GM18517 (cell line): ENCODE measurements at regions not wholly inside any gene's neighbourhood (a gene's known extent, or its start where the extent isn't known, plus 50 kb on each side); places are given as distances from the start of the nearest gene placed in this dataset.
"Not testable (repeated sequence)": the region's sequence is repeated elsewhere in the genome, so short reads cannot be mapped to it uniquely, and the experiment has no call there.

Experiments
- ATAC-seq: cut with Tn5 transposase; IDR thresholded peaks from one replicate; pipeline ENCODE4 v1.9.1; 2021; ENCODE audit warnings: mild to moderate bottlenecking, moderate library complexity; ENCODE audit not compliant: unreplicated experiment

DNA sequence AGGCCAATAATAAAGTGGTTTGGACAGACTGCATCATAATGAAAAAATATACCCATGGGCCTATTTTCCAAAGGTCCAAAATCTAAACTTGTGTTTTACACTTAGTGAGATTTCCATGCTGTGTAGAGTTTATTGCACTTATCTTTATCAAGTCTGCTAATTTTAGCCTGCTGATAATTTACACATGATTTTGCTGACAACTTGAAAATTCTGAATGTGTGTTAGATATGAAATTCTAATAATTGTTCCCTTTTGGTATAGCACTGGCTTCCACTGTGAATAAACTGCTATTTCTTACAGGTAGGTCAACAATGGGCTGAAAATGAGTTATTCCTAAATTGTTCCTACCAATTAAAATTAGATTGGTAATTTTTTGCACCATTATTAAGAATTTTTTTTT is 589.1 kb upstream of the ANO3 start:
- no peak for ATAC-seq

DNA sequence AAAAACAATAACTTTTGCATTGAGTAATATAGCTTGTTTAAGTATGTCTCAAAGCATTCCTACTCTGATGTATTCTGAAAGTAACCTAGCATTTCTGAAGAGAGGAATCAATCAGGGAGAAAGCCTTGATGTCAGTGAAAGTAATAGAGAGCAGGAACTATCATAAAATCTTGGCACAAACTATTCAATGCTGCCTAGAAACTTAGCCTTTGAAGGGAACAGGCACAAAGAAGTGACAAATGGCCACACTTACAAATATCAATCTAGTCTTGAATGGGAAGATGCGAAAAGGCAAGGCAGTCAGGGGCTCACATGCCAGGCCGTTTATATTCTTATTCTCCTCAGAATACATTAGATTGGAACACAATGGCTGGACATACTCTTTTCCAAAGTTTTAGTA is 576.5 kb upstream of the ANO3 start:
- no peak for ATAC-seq

DNA sequence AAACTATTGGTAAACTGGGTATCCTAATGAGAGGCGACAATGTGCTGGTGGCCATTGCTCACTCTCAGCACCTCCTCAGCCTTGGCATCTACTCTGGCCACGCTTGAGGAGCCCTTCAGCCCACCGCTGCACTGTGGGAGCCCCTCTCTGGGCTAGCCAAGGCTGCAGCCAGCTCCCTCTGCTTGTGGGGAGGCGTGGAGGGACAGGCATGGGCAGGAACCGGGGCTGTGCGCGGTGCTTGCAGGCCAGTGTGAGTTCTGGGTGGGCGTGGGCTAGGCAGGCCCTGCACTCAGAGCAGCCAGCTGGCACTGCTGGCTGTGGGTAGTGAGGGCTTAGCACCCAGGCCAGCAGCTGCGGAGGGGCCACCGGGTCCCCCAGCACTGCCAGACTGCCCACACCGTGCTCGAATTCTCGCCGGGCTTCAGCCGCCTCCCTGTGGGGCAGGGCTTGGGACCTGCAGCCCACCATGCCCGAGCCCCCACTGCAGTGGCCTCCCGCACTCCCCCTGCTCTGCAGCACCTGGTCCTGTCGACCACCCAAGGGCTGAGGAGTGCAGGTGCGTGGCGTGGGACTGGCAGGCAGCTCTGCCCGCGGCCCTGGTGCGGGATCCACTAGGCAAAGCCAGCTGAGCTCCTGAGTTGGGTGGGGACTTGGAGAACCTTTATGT is 575.9 kb upstream of the ANO3 start:
- ATAC-seq, result no peak

DNA sequence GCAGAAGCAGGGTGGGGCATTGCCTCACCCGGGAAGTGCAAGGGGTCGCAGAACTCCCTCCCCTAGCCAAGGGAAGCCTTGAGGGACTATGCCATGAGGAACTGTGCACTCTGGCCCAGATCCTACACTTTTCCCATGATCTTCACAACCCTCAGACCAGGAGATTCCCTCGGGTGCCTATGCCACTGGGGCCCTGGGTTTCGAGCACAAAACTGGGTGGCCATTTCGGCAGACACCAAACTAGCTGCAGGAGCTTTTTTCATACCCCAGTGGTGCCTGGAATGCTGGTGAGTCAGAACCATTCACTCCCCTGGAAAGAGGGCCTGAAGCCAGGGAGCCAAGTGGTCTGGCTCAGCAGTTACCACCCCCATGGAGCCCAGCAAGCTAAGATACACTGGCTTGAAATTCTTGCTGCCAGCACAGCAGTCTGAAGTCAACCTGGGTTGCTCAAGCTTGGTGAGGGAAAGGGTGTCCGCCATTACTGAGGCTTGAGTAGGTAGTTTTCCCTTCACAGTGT is 573.7 kb upstream of the ANO3 start:
- no peak for ATAC-seq

DNA sequence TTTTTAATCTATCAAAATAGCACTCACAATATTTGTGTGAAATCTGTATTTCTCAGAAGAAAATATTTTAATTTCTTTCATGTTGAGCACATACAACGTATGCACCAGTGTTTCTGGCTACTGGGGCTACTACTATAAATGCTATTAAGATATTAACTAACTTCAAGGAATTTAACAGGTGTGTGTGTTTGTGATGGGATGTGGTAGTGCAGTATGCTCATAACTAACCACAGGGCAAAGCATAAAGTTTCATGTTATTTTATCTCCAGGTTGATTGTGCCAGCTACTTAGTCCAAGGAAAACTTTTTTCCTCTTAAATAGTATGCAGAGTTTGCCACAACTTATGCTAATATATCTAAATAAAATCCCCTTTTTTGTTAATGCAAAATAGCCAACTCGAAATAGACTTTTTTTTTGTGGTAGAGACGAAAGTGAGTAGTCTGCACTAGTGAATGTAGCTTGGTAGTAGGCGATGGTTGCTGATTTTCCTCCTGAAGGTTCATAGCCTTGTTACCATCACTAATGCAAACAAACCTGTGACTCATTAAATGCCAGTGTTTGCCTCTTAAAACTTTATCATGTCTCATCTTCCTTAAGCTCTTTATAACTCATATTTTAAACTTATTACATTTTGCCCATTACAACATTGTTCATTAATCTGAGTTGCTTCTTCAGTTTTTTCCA is 565.5 kb upstream of the ANO3 start:
- ATAC-seq, result no peak

DNA sequence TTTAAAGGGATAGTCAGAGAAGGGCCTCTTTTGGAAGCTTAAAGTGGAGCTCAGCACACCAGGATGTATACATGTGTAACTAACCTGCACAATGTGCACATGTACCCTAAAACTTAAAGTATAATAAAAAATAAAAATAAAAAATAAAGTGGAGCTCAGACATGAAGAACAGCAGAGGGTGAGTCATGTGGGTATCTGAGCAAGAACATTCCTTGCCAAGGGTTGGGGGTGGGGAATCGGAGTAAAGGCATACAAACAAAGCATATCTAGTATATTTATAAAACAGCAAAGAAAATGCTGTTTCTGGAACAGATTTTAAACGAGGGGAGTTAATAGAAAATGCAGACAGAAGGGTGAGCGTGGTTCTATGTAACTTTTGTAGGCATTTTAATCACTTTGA is 562.6 kb upstream of the ANO3 start:
- ATAC-seq, result no peak

DNA sequence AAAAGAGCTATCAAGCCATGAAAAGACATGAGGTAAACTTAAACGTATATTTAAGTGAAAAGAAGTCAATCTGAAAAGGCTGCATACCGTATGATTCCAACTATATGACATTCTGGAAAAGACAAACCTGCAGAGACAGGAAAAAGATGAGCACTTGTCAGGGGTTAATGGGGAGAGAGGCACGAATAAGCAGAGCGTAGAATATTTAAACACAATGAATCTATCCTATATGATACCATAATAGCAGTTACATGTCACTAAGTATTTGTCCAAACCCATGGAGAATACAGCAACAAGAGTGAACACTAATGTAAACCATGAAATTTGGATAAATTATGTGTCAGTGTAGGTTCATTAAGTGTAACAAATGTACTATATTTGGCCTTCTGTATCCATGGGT is 560.3 kb upstream of the ANO3 start:
- no peak for ATAC-seq

DNA sequence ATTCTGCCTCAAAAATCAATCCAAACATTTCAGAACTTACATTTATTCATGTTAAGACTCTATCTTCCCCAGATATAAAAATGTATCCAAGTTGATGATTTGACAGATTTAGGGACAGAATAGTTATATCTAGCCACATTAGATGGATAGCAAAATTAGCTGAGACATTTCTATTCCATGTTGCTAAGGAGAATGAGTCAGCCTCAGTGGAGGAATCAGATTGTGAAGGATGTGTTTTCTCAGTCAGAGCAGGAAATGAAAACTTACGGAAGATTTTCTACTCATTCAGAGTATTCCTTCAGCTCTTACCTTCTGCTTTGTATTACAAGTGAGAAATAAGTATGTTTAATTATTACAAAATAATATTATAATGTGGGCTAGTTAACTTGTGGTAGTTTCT is 556.3 kb upstream of the ANO3 start:
- no peak for ATAC-seq

DNA sequence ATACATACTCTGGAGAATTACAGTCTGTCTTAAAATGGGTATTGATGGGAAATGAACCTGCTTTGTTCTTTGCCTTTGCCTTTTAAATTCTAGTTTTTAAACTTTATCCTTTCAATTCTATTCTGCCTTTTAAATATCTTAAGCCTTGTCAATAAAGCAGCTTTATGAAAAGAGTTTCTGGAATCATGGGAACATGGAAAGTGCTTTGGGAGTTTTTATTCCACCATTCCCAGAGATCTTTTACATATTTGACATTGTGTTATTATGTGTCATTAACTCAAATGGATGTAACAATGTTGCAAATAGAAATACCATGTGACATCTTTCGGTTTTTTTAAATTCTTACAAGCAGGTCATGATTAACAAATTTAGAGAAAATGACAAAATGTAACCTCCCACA is 555.7 kb upstream of the ANO3 start:
- no peak for ATAC-seq

DNA sequence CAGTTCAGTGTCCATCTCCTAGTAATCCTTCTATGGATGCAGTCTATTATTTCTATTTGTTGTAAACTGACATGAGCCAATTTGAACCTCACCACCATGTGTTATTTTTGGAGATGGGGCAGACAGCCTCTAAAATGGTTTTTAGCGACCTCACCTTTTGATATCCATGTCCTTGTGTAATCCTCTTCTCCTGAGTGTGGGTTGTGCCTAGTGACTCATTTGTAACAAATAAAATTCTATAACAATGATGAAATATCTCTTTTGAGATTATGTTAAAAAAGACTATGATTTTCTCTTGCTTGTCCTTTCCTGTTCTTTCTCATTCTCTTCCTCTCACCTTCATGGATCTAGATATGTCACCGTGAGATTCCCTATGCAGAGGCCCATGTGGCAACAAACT is 554.6 kb upstream of the ANO3 start:
- ATAC-seq, result no peak

DNA sequence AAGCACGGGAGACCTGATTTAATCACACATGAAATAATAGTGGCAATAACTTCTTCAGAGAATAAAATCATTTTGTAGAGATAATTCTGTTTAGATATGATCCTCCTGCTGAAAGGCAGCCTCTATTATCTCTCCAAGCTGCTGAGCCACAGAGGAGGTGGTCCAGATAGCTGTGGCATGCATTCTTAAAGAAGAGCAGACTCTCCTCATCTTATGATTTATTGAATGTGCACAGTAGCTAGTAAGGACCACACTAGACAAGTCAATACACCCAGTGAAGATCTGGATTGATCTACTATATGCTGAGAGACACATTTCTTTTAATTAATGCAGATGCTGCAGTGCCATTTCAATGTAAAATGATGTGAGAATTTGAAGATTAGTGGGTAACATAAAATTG is 552.9 kb upstream of the ANO3 start:
- no peak for ATAC-seq

DNA sequence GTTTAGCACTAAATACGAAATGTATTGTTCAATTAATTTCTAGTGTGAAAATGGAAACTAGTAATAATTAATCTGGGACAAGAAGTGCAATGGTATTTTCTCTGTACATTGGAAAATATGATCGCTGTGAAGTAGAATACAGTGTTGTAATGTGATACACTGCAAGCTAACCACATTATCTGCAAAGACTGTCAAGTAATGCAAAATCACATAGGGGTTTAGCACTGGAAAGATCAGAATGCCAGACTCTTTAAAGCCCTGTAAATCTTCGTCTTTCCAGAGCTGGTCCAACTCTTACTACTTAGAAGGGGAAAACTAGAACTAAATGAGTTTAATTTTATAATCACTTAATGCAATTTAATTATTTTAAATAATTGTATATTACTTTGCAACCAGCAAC is 544.5 kb upstream of the ANO3 start:
- no peak for ATAC-seq

DNA sequence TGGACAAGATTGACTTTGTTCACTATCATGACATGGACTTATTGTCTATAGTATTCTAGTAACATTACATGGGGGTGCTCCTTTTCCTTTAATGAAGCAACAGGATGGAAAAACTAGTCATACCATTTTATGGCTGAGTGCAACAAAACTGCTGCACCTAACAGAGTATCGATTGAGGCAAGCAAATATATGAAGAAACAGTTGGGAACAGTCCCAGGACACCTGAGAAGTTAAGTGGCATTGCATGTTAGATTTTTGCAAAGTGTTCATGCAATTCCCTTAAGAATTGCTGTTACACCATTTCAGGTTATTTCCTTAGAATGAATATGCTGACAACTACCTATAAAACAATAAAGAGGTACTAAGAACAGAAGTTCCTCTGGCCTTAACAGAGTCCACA is 541.5 kb upstream of the ANO3 start:
- ATAC-seq, result no peak

DNA sequence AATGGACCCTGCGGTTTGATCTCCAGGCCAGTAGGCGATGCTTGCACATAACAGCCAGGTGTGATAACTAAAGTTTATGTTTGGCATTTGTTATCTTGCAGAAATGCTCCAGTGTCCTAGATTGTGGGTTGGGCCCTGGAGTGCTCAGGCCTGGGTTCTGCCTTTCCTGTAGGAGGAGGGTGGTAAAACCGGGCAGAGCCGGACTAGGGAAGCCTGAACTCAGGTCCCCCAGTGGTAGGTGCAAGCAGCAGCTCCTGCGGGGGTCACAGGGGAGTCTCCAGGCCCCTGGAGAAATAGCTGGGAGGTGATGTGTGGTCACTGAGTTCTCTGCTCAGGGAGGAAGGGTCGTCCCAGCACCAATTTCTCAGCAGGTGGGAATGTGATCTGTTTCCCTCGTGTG is 538.3 kb upstream of the ANO3 start:
- ATAC-seq, result no peak

DNA sequence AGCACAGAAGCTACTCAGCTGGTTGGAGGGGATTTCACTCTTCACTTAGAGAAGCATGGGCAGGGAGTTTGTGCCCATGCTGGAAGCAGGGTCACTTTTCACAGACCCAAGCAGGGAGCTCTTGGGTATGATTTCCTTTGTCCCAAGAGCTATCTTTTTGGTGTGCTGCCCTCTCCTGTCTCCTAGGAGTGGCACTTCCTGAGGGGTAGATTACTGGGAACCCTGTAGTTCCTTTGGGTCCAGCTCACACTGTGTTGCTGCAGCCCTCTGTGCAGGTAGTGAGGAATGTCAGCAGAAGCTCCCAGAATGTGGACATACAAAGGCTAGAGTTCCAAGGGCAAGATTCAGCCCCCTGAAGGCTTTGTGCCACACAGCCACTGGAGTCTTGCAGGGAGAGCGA is 537.1 kb upstream of the ANO3 start:
- no peak for ATAC-seq

DNA sequence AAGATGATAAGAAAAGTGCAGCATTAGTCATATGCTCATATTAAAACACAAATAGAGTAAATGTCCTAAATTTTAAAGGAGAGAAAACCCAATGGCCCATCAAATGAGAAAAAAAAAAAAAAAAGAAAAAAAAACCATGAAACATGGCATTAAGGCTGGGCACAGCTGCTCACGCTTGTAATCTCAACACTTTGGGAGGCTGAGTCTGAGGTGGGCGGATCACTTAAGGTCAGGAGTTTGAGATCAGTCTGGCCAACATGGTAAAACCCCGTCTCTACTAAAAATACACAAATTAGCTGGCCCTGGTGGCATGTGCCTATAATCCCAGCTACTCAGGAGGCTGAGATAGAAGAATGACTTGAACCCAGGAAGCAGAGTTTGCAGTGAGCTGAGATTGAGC is 515.5 kb upstream of the ANO3 start:
- ATAC-seq, result no peak

DNA sequence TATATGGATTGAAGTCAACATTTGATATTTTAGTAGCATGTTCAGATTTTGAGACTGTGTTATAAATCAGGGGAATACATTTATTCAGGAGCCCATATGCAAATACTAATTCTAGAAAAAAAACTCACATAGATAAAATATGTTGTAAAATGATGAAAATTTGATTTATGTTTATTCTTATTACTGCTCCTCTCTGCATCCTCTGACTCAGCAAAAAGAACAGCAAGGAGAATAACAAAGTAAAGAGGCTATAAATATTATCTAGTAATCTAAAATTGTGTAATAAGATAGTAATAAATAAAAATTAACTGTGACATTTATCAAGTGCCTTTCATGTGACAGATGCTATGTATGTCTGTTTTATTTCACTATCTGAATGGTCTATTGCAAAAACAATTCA is 507.2 kb upstream of the ANO3 start:
- ATAC-seq, result no peak

DNA sequence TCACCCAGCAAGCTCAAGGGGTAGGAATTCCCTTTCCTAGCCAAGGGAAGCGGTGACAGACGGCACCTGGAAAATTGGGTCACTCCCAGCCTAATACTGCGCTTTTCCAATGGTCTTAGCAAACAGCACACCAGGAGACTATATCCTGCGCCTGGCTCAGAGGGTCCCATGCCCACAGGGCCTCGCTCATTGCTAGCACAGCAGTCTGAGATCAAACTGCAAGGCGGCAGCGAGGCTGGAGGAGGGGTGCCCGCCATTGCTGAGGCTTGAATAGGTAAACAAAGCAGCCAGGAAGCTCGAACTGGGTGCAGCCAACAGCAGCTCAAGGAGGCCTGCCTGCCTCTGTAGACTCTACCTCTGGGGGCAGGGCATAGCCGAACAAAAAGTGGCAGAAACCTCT is 500.4 kb upstream of the ANO3 start:
- ATAC-seq, result not testable (repeated sequence)

DNA sequence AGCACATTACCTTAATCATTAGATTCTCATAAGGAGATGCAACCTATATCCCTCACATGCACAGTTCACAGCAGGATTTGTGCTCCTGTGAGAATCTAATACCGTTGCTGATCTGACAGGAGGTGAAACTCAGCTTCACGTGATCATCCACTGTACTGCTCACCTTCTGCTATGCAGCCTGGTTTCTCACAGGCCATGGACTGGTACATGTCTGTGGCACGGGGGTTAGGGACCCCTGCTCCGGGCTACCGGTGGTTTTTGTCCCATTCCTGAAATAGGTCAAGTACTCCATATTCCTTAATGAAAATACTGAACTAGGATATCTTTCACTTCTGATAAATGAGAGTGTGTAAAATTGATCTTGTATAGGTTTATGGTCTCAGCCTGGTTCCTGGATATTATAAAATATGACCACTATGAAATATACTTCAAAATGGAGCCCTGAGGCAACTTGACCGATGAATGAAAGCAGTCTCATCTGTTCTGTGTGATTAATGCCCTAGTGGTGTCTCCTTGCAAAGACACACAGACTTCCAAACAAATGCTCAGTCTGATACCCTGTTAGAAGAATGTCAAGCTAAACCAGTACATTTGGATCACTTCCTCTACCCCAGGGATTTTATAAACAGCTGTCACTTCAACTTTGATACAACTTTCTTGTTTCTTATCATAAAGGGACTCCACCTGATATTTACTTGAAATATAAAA is 492.9 kb upstream of the ANO3 start:
- ATAC-seq, result no peak

DNA sequence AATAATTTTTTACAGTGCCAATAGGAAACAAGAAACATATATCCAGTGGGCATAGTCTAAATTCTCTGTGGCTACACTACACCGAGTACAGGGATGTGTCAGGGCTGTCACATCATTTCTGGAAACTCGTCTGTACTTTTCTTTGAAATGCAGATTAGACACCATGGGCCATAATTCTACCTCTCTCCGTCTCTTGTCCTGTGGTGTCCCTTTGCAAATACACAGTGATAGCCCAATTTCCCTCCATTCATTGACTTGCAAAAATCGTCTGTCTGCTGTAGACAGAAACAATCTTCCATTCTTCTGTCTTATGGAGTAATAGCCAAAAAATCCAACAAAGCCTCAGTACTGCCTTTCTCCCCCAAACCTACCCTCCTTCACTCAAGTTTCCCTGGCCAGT is 487.1 kb upstream of the ANO3 start:
- no peak for ATAC-seq

DNA sequence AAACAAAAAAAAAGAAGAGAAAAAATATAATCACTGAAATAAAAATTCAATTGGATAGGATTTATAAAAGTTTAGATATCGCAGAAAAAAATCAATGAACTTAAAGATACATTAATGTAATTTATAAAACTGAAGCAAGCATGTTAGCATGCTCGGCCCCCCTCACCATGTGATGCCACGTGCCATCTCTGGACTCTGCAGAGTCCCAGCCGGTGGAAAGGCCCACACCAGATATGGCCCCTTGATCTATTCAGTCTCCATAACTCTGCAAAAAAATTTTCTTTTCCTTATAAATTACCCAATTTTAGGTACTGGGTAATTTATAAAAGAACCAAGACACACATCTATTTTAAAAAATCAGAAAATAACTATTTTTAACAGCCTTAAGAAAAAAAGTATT is 476.0 kb upstream of the ANO3 start:
- no peak for ATAC-seq

DNA sequence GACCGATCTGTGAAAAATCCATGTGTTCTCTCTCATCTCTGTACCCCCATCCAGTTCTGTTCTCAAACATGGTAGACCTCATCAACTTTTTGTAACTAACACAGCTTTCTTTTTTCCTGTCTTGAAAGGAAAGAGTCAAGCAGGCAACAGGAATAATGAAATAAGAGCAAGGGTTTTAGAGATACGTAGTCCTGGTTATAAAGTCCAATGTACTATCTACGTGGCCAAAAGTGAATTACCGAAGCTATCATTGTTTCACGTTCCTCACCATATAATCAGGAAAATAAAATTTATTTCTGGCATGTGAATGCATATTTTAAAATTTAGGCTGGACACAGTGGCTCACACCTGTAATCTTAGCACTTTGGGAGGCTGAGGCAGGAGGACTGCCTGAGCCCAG is 472.2 kb upstream of the ANO3 start:
- ATAC-seq, result no peak
